Neural progenitor cell (in vitro differentiated cells): ENCODE measurements at regions not wholly inside any gene's neighbourhood (a gene's known extent, or its start where the extent isn't known, plus 50 kb on each side); places are given as distances from the start of the nearest gene placed in this dataset.

Source experiments
- CTCF ChIP-seq: fragments of 200-600 bp; sonication (generic); IDR thresholded peaks from 2 replicates; pipeline ENCODE4 v1.5.1; 2017; ENCODE audit warnings: antibody characterized with exemption, mild to moderate bottlenecking
- EZH2 ChIP-seq: fragments of 200-600 bp; sonication (generic); IDR thresholded peaks from 2 replicates; pipeline ENCODE4 v1.6.1; 2017; ENCODE audit warnings: antibody characterized with exemption, mild to moderate bottlenecking, moderate library complexity

- no peak for TF ChIP-seq EZH2
- TF ChIP-seq CTCF, result no peak
Observed at GRCh38 chr6:167474725-167475124, 149.8 kb downstream of the TTLL2 start.
